ENCODE measurements at regions not wholly inside any gene's neighbourhood (a gene's known extent, or its start where the extent isn't known, plus 50 kb on each side); places are given as distances from the start of the nearest gene placed in this dataset.

DNA sequence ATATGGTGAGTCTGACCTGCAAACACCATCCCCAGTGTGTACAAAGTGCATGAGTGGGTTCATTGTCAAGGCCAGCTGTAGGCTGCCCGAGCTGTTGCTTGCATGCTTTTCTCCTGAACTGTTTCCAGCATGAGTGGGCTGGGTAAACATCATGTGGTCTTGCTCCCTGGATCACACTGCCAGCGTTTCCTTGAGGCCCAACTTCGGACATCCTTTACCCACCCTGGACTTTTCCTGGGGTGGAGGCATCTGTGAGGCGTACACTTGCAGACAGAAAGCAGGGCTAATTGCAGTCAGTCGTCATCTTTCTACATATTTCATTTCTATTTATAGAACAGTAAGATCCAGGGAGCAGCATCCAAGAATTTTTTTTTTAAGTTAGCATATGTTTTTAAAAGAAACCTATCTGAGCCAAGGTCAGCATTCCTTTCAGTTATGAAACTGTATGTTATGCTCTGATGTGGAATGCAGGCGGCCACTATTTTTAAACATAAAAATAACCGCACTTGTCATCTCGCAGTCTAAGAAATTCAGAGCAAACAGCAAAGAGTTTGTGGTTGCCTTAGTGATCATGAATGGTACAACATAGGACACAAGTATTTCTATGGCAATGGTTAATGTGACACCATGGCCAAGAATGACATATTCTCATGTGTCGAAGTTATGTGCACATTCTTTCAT, 106.5 kb upstream of the DMRT1 start:
- H3K4me3 ChIP-seq (ENCODE audit: insufficient read depth, low read depth, low read length) = no peak overlapping the region
- 0 out of 2 replicates have a peak overlapping the region, but pooled peaks have one; percentile 6 for H2AK5ac ChIP-seq (ENCODE audit: low read depth, low read length)
- peak overlapping the region; percentile 38 for H3K4ac ChIP-seq (ENCODE audit: low read depth, low read length)
- peak overlapping the region; percentile 82 for H3K4me2 ChIP-seq (ENCODE audit: low read depth, low read length)
- H3K27me3 ChIP-seq (ENCODE audit: control insufficient read depth, insufficient read depth, low read length) = no peaks in the 10 kb centered on the region
- no peak overlapping the region for H4K5ac ChIP-seq (ENCODE audit: low read depth, low read length)
- H3K14ac ChIP-seq (replicated peaks; ENCODE audit: low read depth, low read length) = no peak overlapping the region
- ChIA-PET CTCF (no interaction called here), POLR2A (ENCODE audit: unreplicated experiment) (no interaction called here)
- intact Hi-C loops (cut with micrococcal nuclease) = loop anchor here (2.0 to 5.0 kb wide), 3 partner anchors 28 to 1372 kb away; no protein-coding TSS in a partner anchor
- no peak overlapping the region for H3K56ac ChIP-seq (ENCODE audit: extremely low read depth, insufficient read depth, low read length)
- H3K9me3 ChIP-seq (ENCODE audit: control insufficient read depth, insufficient read depth, low read length) = no peaks in the 10 kb centered on the region
- H3K79me1 ChIP-seq (ENCODE audit: low read depth in 1 of 2, low read length in 2 of 2) = peaks cover 8 to 33% of the 10 kb centered on the region in 2 experiments; a peak in 3 of 4 replicates
- in situ Hi-C loops (cut with MboI; ENCODE audit: low sequenced_read_pairs) = no loop called here
- H4K20me1 ChIP-seq (ENCODE audit: insufficient read depth, low read length) = peaks cover 8% of the 10 kb centered on the region; the same call in 1 of the 2 replicates
- DNase-seq (peak; percentile 97), ATAC-seq (ENCODE audit: low read depth) (peak; percentile 68)
- H2AFZ ChIP-seq (replicated peaks; ENCODE audit: low read length, poor library complexity) = peak overlapping the region; percentile 65
- H3K36me3 ChIP-seq (ENCODE audit: control insufficient read depth, insufficient read depth, low read length) = peaks cover 24% of the 10 kb centered on the region
- H2BK20ac ChIP-seq (ENCODE audit: low read depth, low read length) = peak overlapping the region; percentile 50; the same call in 1 of the 2 replicates
- H4K91ac ChIP-seq (ENCODE audit: insufficient read depth, low read depth, low read length) = no peak overlapping the region
- H2BK15ac ChIP-seq (ENCODE audit: low read depth, low read length) = no peak overlapping the region
- peak overlapping the region in 1 of 2 experiments; percentile 6; a peak in 1 of 4 replicates for H4K8ac ChIP-seq (ENCODE audit: low read depth in 2 of 2, low read length in 2 of 2)
- no peak overlapping the region for H2AK9ac ChIP-seq (replicated peaks; ENCODE audit: low read depth, low read length, poor library complexity)
- no TSS peak for BruUV-seq (replicated peaks)
- WGBS, 2 experiments (ENCODE audit: extremely low coverage in 2 of 2, insufficient read length in 1 of 2) = no CpG with 5 or more reads among the region's 9 CpGs
- peaks cover 17% of the 10 kb centered on the region for H3K4me1 ChIP-seq (ENCODE audit: control insufficient read depth, insufficient read depth, low read length)
- dilution Hi-C loops (cut with HindIII; ENCODE audit: low sequenced_read_pairs, unreplicated experiment) = no loop called here
- H3K9ac ChIP-seq (ENCODE audit: low read depth, low read length) = no peak overlapping the region
- H3K18ac ChIP-seq (ENCODE audit: low read depth, low read length) = peak overlapping the region; percentile 36; the same call in 1 of the 2 replicates
- H3K27ac ChIP-seq (ENCODE audit: insufficient read depth, low read length) = peak overlapping the region; percentile 70; the same call in 1 of the 2 replicates
- H2BK120ac ChIP-seq (ENCODE audit: low read depth, low read length) = peak overlapping the region; percentile 67
- no peak overlapping the region for H3K23ac ChIP-seq (ENCODE audit: low read depth, low read length)
- peak overlapping the region; percentile 79 for H2BK5ac ChIP-seq (ENCODE audit: low read depth, low read length, poor library complexity, severe bottlenecking)
- peaks cover 13% of the 10 kb centered on the region for H3K9me1 ChIP-seq (ENCODE audit: insufficient read depth, low read length)
- TF ChIP-seq RCOR1 (IDR thresholded peaks at IDR 0.05; ENCODE audit: insufficient replicate concordance, low read length) (no peak), FOS (IDR thresholded peaks at IDR 0.05; ENCODE audit: low read depth, low read length) (0 out of 2 replicates have a peak, but pooled peaks have one; percentile 2), CEBPB (IDR thresholded peaks at IDR 0.05; ENCODE audit: low read depth, low read length) (peak; percentile 66; the same call in 1 of the 2 replicates), MXI1 (IDR thresholded peaks at IDR 0.05; ENCODE audit: borderline replicate concordance, low read depth, low read length) (peak; percentile 80; the same call in 1 of the 2 replicates), SMC3 (IDR thresholded peaks at IDR 0.05; ENCODE audit: low read depth, low read length) (no peak), MAZ (IDR thresholded peaks at IDR 0.05; ENCODE audit: borderline replicate concordance, low read depth, low read length) (no peak), NFE2L2 (IDR thresholded peaks at IDR 0.05; ENCODE audit: low read depth, low read length) (0 out of 2 replicates have a peak, but pooled peaks have one; percentile 8), USF2 (IDR thresholded peaks at IDR 0.05; ENCODE audit: low read depth, low read length) (peak; percentile 70; the same call in 1 of the 2 replicates), RAD21 (IDR thresholded peaks at IDR 0.05; ENCODE audit: low read length) (peak; percentile 9), POLR2A (IDR thresholded peaks at IDR 0.05; ENCODE audit: low read depth, low read length) (no peak), RFX5 (IDR thresholded peaks at IDR 0.05; ENCODE audit: low read depth, low read length) (no peak), MAFK (IDR thresholded peaks at IDR 0.05; ENCODE audit: low read depth, low read length) (peak; percentile 62; the same call in 1 of the 2 replicates)
- TF ChIP-seq, protein P1, sequence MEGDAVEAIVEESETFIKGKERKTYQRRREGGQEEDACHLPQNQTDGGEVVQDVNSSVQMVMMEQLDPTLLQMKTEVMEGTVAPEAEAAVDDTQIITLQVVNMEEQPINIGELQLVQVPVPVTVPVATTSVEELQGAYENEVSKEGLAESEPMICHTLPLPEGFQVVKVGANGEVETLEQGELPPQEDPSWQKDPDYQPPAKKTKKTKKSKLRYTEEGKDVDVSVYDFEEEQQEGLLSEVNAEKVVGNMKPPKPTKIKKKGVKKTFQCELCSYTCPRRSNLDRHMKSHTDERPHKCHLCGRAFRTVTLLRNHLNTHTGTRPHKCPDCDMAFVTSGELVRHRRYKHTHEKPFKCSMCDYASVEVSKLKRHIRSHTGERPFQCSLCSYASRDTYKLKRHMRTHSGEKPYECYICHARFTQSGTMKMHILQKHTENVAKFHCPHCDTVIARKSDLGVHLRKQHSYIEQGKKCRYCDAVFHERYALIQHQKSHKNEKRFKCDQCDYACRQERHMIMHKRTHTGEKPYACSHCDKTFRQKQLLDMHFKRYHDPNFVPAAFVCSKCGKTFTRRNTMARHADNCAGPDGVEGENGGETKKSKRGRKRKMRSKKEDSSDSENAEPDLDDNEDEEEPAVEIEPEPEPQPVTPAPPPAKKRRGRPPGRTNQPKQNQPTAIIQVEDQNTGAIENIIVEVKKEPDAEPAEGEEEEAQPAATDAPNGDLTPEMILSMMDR (conservative IDR thresholded peaks at IDR 0.05; ENCODE audit: low read depth, low read length) = no peak
- TF ChIP-seq, protein P2, sequence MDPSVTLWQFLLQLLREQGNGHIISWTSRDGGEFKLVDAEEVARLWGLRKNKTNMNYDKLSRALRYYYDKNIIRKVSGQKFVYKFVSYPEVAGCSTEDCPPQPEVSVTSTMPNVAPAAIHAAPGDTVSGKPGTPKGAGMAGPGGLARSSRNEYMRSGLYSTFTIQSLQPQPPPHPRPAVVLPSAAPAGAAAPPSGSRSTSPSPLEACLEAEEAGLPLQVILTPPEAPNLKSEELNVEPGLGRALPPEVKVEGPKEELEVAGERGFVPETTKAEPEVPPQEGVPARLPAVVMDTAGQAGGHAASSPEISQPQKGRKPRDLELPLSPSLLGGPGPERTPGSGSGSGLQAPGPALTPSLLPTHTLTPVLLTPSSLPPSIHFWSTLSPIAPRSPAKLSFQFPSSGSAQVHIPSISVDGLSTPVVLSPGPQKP (IDR thresholded peaks at IDR 0.05; ENCODE audit: borderline replicate concordance, low read depth, low read length) = no peak

Data from IMR-90 (cell line).